ENCODE measurements at regions not wholly inside any gene's neighbourhood (a gene's known extent, or its start where the extent isn't known, plus 50 kb on each side); places are given as distances from the start of the nearest gene placed in this dataset.

- TF ChIP-seq CTCF (IDR thresholded peaks at IDR 0.05 in 2 of 3, conservative IDR thresholded peaks at IDR 0.05 in 1 of 3; ENCODE audit: control insufficient read depth in 2 of 3, extremely low read depth in 1 of 3, insufficient read depth in 1 of 3, low read depth in 3 of 3, low read length in 3 of 3) (no peak), REST (IDR thresholded peaks at IDR 0.05; ENCODE audit: low read depth, low read length) (no peak), EP300 (IDR thresholded peaks at IDR 0.05; ENCODE audit: borderline replicate concordance in 1 of 2, control insufficient read depth in 1 of 2, low read depth in 2 of 2, low read length in 2 of 2) (no peak), YBX1 (IDR thresholded peaks at IDR 0.05) (no peak), RFX5 (IDR thresholded peaks at IDR 0.05; ENCODE audit: low read depth, low read length) (no peak), MXI1 (IDR thresholded peaks at IDR 0.05; ENCODE audit: low read depth, low read length) (no peak), ZNF217 (IDR thresholded peaks at IDR 0.05) (no peak), POLR2AphosphoS5 (IDR thresholded peaks at IDR 0.05; ENCODE audit: low read length) (no peak), ATF7 (IDR thresholded peaks at IDR 0.05; ENCODE audit: low read depth) (no peak), ZNF24 (IDR thresholded peaks at IDR 0.05) (no peak)
Measured at GRCh38 chr4:177960566-177960965, 518.3 kb upstream of the AGA start.

All from GM12878 (cell line).